GM19372 (cell line): ENCODE measurements at regions not wholly inside any gene's neighbourhood (a gene's known extent, or its start where the extent isn't known, plus 50 kb on each side); places are given as distances from the start of the nearest gene placed in this dataset.

Experiments used
- ATAC-seq: cut with Tn5 transposase; IDR thresholded peaks from one replicate; pipeline ENCODE4 v1.9.1; 2021; ENCODE audit warnings: mild to moderate bottlenecking, low read depth, moderate library complexity; ENCODE audit not compliant: unreplicated experiment

GRCh38 chr12:81819991-81820633 is 61.0 kb upstream of the PPFIA2 start:
- no peak for ATAC-seq

- ATAC-seq, result no peak
These were observed 56.5 kb upstream of the PPFIA2 start for GRCh38 chr12:81815611-81816010.

DNA sequence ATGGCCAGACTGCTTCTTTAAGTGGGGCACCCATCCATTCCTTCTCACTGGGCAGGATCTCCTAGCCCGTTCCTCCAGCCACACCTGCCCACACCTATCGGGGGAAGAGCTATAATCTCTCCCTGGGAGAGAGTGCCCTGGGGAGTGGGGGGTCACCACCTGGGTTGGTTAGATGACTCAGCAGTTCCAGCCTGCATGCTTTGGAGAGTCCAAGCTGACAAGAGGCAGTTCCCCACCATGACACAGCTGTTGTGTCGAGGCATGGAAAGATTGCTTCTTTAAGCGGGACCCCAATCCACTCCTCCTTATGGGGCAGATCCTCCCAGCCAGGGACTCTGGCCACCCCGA is 52.6 kb upstream of the PPFIA2 start:
- ATAC-seq, result no peak

DNA sequence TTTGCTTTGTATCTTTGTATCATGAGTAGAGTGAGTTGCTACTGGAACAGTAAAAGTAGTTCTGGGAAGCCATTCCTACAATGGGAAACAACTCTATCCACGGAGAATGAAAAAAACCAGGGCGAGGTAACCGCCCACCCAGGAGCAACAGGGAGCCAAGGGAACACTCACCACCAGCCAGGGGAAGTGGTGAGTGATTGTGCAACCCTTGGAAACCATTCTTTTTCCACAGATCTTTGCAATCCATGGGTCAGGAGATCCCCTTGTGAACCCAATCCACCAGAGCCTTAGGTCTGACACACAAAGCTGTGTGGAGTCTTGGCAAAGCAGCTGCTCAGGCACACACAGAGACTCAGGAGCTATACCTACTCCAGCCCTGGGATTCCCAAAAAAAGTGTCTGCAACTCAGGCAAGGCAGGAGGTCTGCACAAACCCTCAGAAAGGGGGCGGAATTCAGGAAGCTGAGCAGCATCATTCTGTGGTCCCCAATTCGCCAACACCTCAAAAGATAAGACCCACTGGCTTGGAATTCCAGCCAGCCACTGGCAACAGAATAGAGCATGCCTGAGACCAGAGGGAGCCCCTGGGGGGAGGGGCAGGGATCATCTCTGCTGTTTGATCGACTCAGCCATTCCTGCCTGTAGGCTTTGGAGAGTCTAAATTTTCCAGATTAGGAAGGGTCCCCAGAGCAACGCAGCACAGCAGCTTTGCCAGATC is 52.1 kb upstream of the PPFIA2 start:
- ATAC-seq, result no peak

DNA sequence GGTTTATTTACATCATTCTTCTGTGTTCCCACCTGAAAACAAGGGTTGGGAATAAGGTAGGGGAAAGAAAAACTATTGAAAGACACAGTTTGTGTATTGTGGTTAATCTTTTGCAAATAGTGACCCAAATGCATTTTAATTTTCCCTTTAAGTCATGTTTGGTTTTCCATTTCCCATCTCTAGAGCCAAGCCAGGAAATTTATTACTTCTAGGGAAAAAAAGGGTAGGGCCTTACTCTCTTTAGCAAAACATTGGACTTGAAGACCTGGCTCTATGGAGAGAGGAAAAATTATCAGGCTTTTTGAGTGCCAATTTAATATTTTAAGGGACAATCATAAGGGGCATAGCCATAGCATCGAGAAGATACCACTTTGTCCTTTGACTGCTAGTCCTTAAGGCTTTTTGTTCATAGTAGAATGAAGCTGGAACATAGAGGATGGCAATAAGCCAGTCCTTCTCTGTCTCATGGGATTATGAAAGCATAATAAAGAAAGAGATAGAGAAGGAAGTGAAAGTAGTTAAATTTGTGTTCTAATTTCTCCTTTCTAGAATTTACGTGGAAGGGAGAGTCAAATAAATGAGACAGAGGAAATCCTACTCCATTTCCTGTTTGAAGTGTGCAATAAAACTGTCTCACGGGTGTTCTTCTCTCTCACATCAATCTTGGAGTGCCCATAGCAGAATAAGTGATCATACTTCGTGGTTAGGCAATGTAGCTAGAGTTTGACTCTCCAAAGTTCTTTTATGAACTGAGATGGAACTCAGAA is 50.9 kb upstream of the PPFIA2 start:
- ATAC-seq, result no peak

DNA sequence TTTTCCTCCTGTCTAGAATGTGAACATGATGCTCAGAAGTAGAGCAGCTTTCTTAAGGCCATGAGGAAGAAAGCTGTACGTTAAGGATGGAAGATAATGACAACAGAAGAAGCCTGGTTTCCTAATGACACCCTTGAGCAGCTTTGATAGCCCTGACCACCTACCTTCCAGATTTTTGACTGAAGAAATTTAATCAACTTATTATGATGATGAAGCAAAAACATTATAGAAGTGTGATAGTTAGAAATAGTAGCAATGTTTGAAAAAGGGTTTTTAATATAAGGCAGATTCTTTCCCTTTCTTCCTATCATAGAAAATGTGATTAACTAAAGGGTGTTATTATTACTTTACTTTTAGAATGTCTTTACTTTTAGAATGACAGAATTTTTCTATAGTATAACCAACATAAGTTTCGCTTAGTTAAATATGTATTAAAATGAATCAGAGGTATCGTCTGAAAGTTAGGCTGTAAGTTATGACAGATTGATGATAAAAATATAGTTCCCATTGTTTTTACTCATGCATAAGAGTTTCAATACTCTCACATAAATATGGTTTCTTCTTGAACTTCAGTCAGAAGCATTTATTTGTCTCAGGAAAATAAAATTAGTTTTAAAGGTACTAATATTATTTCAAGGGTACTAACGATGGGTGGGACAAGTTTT is 50.1 kb upstream of the PPFIA2 start:
- no peak for ATAC-seq
